K562 (cell line): ENCODE measurements at regions not wholly inside any gene's neighbourhood (a gene's known extent, or its start where the extent isn't known, plus 50 kb on each side); places are given as distances from the start of the nearest gene placed in this dataset.

Source experiments
- REST ChIP-seq, 2 experiments: fragments of 450-650 bp; formaldehyde crosslinking in 1 of 2; IDR thresholded peaks; 2 replicates each; pipeline versions ENCODE4 v1.4.0 to v1.6.1; 2014 to 2020; ENCODE audit warnings: mild to moderate bottlenecking in 2 of 2, borderline replicate concordance in 1 of 2, low read depth in 1 of 2

- TF ChIP-seq REST (IDR thresholded peaks at IDR 0.05; ENCODE audit: borderline replicate concordance) (peak; percentile 46; the same call in 1 of the 2 replicates), REST (CRISPR knock-in tag; IDR thresholded peaks at IDR 0.05; ENCODE audit: low read depth) (no peak)
Measured at GRCh38 chrX:69093960-69094871, 71.0 kb downstream of the PJA1 start (continued).
